Neural cell (in vitro differentiated cells): ENCODE measurements at regions not wholly inside any gene's neighbourhood (a gene's known extent, or its start where the extent isn't known, plus 50 kb on each side); places are given as distances from the start of the nearest gene placed in this dataset.

Experiments
- CTCF ChIP-seq: fragments of 450-650 bp; IDR thresholded peaks from 2 replicates; pipeline ENCODE4 v1.5.1; 2014; ENCODE audit warnings: antibody characterized with exemption, mild to moderate bottlenecking, moderate library complexity; ENCODE audit not compliant: poor library complexity, severe bottlenecking
- MXI1 ChIP-seq: fragments of 450-650 bp; conservative IDR thresholded peaks from 2 replicates; pipeline ENCODE4 v1.6.1; 2014; ENCODE audit warnings: antibody characterized with exemption, mild to moderate bottlenecking; ENCODE audit not compliant: poor library complexity, severe bottlenecking
- POLR2AphosphoS5 ChIP-seq: IDR thresholded peaks from 2 replicates; pipeline ENCODE4 v1.6.1; 2012
- TAF1 ChIP-seq: IDR thresholded peaks from 2 replicates; pipeline ENCODE4 v1.6.1; 2012; ENCODE audit warnings: low read depth

GRCh38 chrX:122788216-122788615, 395.9 kb upstream of the GRIA3 start:
- TF ChIP-seq CTCF (no peak), TAF1 (no peak), MXI1 (no peak), POLR2AphosphoS5 (no peak)
